ENCODE measurements at regions not wholly inside any gene's neighbourhood (a gene's known extent, or its start where the extent isn't known, plus 50 kb on each side); places are given as distances from the start of the nearest gene placed in this dataset.
"Not testable (repeated sequence)": the region's sequence is repeated elsewhere in the genome, so short reads cannot be mapped to it uniquely, and the experiment has no call there.

DNA sequence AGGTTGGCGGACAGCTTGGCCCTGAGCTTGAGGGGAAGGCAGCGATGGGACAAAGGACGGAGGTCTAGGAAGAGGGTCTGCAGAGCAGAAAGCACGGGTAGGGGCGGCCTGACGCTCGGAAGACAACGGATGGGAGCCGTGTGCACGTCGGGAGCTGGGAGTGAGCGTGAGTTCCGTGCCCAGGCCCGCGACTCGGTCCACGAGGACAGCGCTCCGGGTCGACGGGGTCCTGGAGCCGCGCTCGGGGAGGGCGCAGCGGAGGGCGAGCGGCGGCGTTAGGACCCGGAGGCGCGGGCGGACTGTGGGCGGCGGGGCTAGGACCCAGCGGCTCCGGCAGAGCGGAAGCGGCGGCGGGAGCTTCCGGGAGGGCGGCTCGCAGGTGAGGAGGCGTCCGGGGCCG is 149.3 kb downstream of the OR4F15 start:
- TF ChIP-seq, protein P1, sequence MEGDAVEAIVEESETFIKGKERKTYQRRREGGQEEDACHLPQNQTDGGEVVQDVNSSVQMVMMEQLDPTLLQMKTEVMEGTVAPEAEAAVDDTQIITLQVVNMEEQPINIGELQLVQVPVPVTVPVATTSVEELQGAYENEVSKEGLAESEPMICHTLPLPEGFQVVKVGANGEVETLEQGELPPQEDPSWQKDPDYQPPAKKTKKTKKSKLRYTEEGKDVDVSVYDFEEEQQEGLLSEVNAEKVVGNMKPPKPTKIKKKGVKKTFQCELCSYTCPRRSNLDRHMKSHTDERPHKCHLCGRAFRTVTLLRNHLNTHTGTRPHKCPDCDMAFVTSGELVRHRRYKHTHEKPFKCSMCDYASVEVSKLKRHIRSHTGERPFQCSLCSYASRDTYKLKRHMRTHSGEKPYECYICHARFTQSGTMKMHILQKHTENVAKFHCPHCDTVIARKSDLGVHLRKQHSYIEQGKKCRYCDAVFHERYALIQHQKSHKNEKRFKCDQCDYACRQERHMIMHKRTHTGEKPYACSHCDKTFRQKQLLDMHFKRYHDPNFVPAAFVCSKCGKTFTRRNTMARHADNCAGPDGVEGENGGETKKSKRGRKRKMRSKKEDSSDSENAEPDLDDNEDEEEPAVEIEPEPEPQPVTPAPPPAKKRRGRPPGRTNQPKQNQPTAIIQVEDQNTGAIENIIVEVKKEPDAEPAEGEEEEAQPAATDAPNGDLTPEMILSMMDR (IDR thresholded peaks at IDR 0.05), result not testable (repeated sequence)
- TF ChIP-seq POLR2A (IDR thresholded peaks at IDR 0.05), result not testable (repeated sequence)
